ENCODE measurements at regions not wholly inside any gene's neighbourhood (a gene's known extent, or its start where the extent isn't known, plus 50 kb on each side); places are given as distances from the start of the nearest gene placed in this dataset.

DNA sequence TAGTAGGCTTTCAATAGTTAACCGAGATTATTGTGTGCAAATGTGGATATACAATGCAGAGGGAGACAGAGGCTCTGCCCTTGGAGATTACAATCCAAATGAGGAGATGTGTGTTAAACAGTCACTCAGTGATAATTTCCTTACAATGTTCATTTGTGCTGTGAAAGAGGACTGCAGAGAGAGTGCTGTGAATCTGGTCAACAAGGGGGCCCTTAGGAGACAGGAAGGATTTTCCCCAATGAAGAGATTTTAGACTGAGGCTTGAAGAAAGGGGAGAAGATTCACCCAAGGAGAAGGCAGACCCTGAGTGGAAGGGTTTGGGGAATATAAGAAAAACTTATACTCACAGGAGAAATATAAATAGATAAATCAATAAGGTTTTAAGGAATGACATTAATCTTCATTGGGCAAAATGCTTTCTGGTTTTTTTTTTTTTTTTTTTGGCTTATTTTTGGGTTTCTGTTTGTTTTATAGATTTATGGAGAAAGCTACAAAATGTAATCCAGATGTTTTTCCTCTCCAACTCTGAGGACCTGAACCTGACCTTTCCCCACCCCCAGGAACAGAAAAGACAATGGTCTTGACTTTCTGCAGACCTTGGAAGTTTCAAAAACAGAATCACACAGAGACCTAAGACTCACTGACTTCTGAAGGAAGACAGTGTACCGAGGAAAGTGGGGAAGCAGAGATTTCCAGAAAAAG is 151.3 kb upstream of the SERPINE2 start:
- TF ChIP-seq EP300 (conservative IDR thresholded peaks at IDR 0.05; ENCODE audit: poor library complexity, severe bottlenecking): no peak
- TF ChIP-seq, protein P1, sequence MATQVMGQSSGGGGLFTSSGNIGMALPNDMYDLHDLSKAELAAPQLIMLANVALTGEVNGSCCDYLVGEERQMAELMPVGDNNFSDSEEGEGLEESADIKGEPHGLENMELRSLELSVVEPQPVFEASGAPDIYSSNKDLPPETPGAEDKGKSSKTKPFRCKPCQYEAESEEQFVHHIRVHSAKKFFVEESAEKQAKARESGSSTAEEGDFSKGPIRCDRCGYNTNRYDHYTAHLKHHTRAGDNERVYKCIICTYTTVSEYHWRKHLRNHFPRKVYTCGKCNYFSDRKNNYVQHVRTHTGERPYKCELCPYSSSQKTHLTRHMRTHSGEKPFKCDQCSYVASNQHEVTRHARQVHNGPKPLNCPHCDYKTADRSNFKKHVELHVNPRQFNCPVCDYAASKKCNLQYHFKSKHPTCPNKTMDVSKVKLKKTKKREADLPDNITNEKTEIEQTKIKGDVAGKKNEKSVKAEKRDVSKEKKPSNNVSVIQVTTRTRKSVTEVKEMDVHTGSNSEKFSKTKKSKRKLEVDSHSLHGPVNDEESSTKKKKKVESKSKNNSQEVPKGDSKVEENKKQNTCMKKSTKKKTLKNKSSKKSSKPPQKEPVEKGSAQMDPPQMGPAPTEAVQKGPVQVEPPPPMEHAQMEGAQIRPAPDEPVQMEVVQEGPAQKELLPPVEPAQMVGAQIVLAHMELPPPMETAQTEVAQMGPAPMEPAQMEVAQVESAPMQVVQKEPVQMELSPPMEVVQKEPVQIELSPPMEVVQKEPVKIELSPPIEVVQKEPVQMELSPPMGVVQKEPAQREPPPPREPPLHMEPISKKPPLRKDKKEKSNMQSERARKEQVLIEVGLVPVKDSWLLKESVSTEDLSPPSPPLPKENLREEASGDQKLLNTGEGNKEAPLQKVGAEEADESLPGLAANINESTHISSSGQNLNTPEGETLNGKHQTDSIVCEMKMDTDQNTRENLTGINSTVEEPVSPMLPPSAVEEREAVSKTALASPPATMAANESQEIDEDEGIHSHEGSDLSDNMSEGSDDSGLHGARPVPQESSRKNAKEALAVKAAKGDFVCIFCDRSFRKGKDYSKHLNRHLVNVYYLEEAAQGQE (IDR thresholded peaks at IDR 0.05; ENCODE audit: borderline replicate concordance): no peak
- TF ChIP-seq, protein P2, sequence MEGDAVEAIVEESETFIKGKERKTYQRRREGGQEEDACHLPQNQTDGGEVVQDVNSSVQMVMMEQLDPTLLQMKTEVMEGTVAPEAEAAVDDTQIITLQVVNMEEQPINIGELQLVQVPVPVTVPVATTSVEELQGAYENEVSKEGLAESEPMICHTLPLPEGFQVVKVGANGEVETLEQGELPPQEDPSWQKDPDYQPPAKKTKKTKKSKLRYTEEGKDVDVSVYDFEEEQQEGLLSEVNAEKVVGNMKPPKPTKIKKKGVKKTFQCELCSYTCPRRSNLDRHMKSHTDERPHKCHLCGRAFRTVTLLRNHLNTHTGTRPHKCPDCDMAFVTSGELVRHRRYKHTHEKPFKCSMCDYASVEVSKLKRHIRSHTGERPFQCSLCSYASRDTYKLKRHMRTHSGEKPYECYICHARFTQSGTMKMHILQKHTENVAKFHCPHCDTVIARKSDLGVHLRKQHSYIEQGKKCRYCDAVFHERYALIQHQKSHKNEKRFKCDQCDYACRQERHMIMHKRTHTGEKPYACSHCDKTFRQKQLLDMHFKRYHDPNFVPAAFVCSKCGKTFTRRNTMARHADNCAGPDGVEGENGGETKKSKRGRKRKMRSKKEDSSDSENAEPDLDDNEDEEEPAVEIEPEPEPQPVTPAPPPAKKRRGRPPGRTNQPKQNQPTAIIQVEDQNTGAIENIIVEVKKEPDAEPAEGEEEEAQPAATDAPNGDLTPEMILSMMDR (IDR thresholded peaks at IDR 0.05; ENCODE audit: poor library complexity, severe bottlenecking): no peak
- no peak for TF ChIP-seq POLR2AphosphoS5 (IDR thresholded peaks at IDR 0.05)
- no peak for TF ChIP-seq MXI1 (conservative IDR thresholded peaks at IDR 0.05; ENCODE audit: poor library complexity, severe bottlenecking)
- TF ChIP-seq EZH2 (IDR thresholded peaks at IDR 0.05; ENCODE audit: borderline replicate concordance, insufficient read depth, low read length, poor library complexity, severe bottlenecking): no peak

Data from neural cell (in vitro differentiated cells).